Activated CD4-positive, alpha-beta T cell treated with anti-CD3 and anti-CD28 coated beads, Interleukin-2, amount 10 ng/mL, durations not matched to agents 24 days and 14 days (primary cell): ENCODE measurements at regions not wholly inside any gene's neighbourhood (a gene's known extent, or its start where the extent isn't known, plus 50 kb on each side); places are given as distances from the start of the nearest gene placed in this dataset.
"Not testable (repeated sequence)": the region's sequence is repeated elsewhere in the genome, so short reads cannot be mapped to it uniquely, and the experiment has no call there.

Source experiments
- DNase-seq: peaks from one replicate; pipeline ENCODE4 v3.0.0; 2022
- H3K27ac Mint-ChIP-seq: one replicate; pipeline ENCODE4 v1.8.0; 2022; ENCODE audit warnings: mild to moderate bottlenecking, mixed read lengths
- H3K27me3 Mint-ChIP-seq: one replicate; pipeline ENCODE4 v1.8.0; 2022; ENCODE audit warnings: mixed read lengths
- H3K36me3 Mint-ChIP-seq: one replicate; pipeline ENCODE4 v1.8.0; 2022; ENCODE audit warnings: low read depth, mild to moderate bottlenecking, mixed read lengths
- H3K4me1 Mint-ChIP-seq: one replicate; pipeline ENCODE4 v1.8.0; 2021; ENCODE audit warnings: mixed read lengths
- H3K4me3 Mint-ChIP-seq: one replicate; pipeline ENCODE4 v1.8.0; 2022; ENCODE audit warnings: mild to moderate bottlenecking, moderate library complexity, mixed read lengths
- H3K9me3 Mint-ChIP-seq: one replicate; pipeline ENCODE4 v1.8.0; 2021; ENCODE audit warnings: mixed read lengths
- intact Hi-C: fragments of 100-400 bp; cut with micrococcal nuclease; formaldehyde crosslinking; loops from one replicate; pipeline ENCODE4 v1.15.1; 2023

GRCh38 chr4:23456864-23457263 lies 433.0 kb downstream of the PPARGC1A start:
- Mint-ChIP-seq H3K27me3 (no peaks in the 10 kb centered on the region), H3K4me3 (no peak overlapping the region), H3K36me3 (no peaks in the 10 kb centered on the region), H3K9me3 (no peaks in the 10 kb centered on the region), H3K27ac (no peak overlapping the region), H3K4me1 (no peaks in the 10 kb centered on the region)
- intact Hi-C loops = no loop called here
- no peak for DNase-seq

GRCh38 chr4:23455456-23456158 lies 434.2 kb downstream of the PPARGC1A start:
- H3K27ac Mint-ChIP-seq = no peak overlapping the region
- no peaks in the 10 kb centered on the region for H3K36me3 Mint-ChIP-seq
- H3K9me3 Mint-ChIP-seq = no peaks in the 10 kb centered on the region
- no peaks in the 10 kb centered on the region for H3K27me3 Mint-ChIP-seq
- intact Hi-C loops = no loop called here
- H3K4me3 Mint-ChIP-seq = no peak overlapping the region
- DNase-seq = no peak
- no peaks in the 10 kb centered on the region for H3K4me1 Mint-ChIP-seq

GRCh38 chr4:23441530-23442069 lies 448.2 kb downstream of the PPARGC1A start:
- Mint-ChIP-seq H3K36me3 (no peaks in the 10 kb centered on the region), H3K4me1 (no peaks in the 10 kb centered on the region), H3K9me3 (no peaks in the 10 kb centered on the region), H3K27me3 (no peaks in the 10 kb centered on the region), H3K4me3 (no peak overlapping the region), H3K27ac (no peak overlapping the region)
- no peak for DNase-seq
- intact Hi-C loops = no loop called here

GRCh38 chr4:23438764-23439163 lies 451.1 kb downstream of the PPARGC1A start:
- intact Hi-C loops = no loop called here
- Mint-ChIP-seq H3K9me3 (no peaks in the 10 kb centered on the region), H3K27me3 (no peaks in the 10 kb centered on the region), H3K4me3 (no peak overlapping the region), H3K27ac (no peak overlapping the region), H3K36me3 (no peaks in the 10 kb centered on the region), H3K4me1 (no peaks in the 10 kb centered on the region)
- DNase-seq = no peak

- Mint-ChIP-seq H3K27me3 (no peaks in the 10 kb centered on the region), H3K4me3 (no peak overlapping the region), H3K4me1 (no peaks in the 10 kb centered on the region), H3K36me3 (no peaks in the 10 kb centered on the region), H3K9me3 (no peaks in the 10 kb centered on the region), H3K27ac (no peak overlapping the region)
- intact Hi-C loops = no loop called here
- no peak for DNase-seq
Measured at GRCh38 chr4:23429497-23429896, 460.4 kb downstream of the PPARGC1A start.

- Mint-ChIP-seq H3K27ac (no peak overlapping the region), H3K9me3 (no peaks in the 10 kb centered on the region), H3K4me3 (no peak overlapping the region), H3K4me1 (no peaks in the 10 kb centered on the region), H3K27me3 (no peaks in the 10 kb centered on the region), H3K36me3 (no peaks in the 10 kb centered on the region)
- no peak for DNase-seq
- intact Hi-C loops = no loop called here
Measured at GRCh38 chr4:23425570-23425969, 464.3 kb downstream of the PPARGC1A start.

GRCh38 chr4:23423540-23423939 lies 466.3 kb downstream of the PPARGC1A start:
- Mint-ChIP-seq H3K9me3 (no peaks in the 10 kb centered on the region), H3K36me3 (no peaks in the 10 kb centered on the region), H3K4me1 (no peaks in the 10 kb centered on the region), H3K27me3 (no peaks in the 10 kb centered on the region), H3K27ac (no peak overlapping the region), H3K4me3 (no peak overlapping the region)
- no peak for DNase-seq
- intact Hi-C loops = no loop called here

GRCh38 chr4:23422878-23423277 lies 467.0 kb downstream of the PPARGC1A start:
- DNase-seq = no peak
- Mint-ChIP-seq H3K9me3 (peaks cover 4% of the 10 kb centered on the region), H3K27ac (no peak overlapping the region), H3K4me3 (no peak overlapping the region), H3K4me1 (no peaks in the 10 kb centered on the region), H3K36me3 (no peaks in the 10 kb centered on the region), H3K27me3 (no peaks in the 10 kb centered on the region)
- intact Hi-C loops = no loop called here

- H3K4me1 Mint-ChIP-seq = no peaks in the 10 kb centered on the region
- no peak for DNase-seq
- no peak overlapping the region for H3K27ac Mint-ChIP-seq
- H3K27me3 Mint-ChIP-seq = no peaks in the 10 kb centered on the region
- peaks cover 4% of the 10 kb centered on the region for H3K9me3 Mint-ChIP-seq
- no peak overlapping the region for H3K4me3 Mint-ChIP-seq
- intact Hi-C loops = no loop called here
- no peaks in the 10 kb centered on the region for H3K36me3 Mint-ChIP-seq
Measured at GRCh38 chr4:23413631-23414030, 476.2 kb downstream of the PPARGC1A start.

GRCh38 chr4:23412701-23413100 lies 477.1 kb downstream of the PPARGC1A start:
- no peaks in the 10 kb centered on the region for H3K27me3 Mint-ChIP-seq
- no peaks in the 10 kb centered on the region for H3K4me1 Mint-ChIP-seq
- no peaks in the 10 kb centered on the region for H3K36me3 Mint-ChIP-seq
- no peak overlapping the region for H3K27ac Mint-ChIP-seq
- no peak for DNase-seq
- H3K4me3 Mint-ChIP-seq = no peak overlapping the region
- intact Hi-C loops = no loop called here
- no peaks in the 10 kb centered on the region for H3K9me3 Mint-ChIP-seq

GRCh38 chr4:23408913-23409312 lies 480.9 kb downstream of the PPARGC1A start:
- DNase-seq, H3K4me3 Mint-ChIP-seq, H3K27me3 Mint-ChIP-seq, H3K9me3 Mint-ChIP-seq, H3K4me1 Mint-ChIP-seq, intact Hi-C loops, H3K36me3 Mint-ChIP-seq, H3K27ac Mint-ChIP-seq: not testable (repeated sequence)

- DNase-seq = no peak
- Mint-ChIP-seq H3K27ac (no peak overlapping the region), H3K4me3 (no peak overlapping the region), H3K36me3 (no peaks in the 10 kb centered on the region), H3K27me3 (no peaks in the 10 kb centered on the region), H3K4me1 (no peaks in the 10 kb centered on the region), H3K9me3 (peaks cover 4% of the 10 kb centered on the region)
- intact Hi-C loops = no loop called here
Measured at GRCh38 chr4:23401572-23401971, 488.3 kb downstream of the PPARGC1A start.

- DNase-seq = no peak
- Mint-ChIP-seq H3K27ac (no peak overlapping the region), H3K27me3 (no peaks in the 10 kb centered on the region), H3K4me1 (no peaks in the 10 kb centered on the region), H3K4me3 (no peak overlapping the region), H3K36me3 (no peaks in the 10 kb centered on the region), H3K9me3 (peaks cover 5% of the 10 kb centered on the region)
- intact Hi-C loops = no loop called here
Measured at GRCh38 chr4:23392860-23393458, 496.9 kb downstream of the PPARGC1A start.

GRCh38 chr4:23390246-23390645 lies 499.6 kb downstream of the PPARGC1A start:
- Mint-ChIP-seq H3K36me3 (no peaks in the 10 kb centered on the region), H3K4me1 (no peaks in the 10 kb centered on the region), H3K9me3 (no peaks in the 10 kb centered on the region), H3K27ac (no peak overlapping the region), H3K4me3 (no peak overlapping the region), H3K27me3 (no peaks in the 10 kb centered on the region)
- intact Hi-C loops = no loop called here
- no peak for DNase-seq
